IMR-90 (cell line): ENCODE measurements at regions not wholly inside any gene's neighbourhood (a gene's known extent, or its start where the extent isn't known, plus 50 kb on each side); places are given as distances from the start of the nearest gene placed in this dataset.

Source experiments
- ATAC-seq: fragments of 200-7000 bp; cut with Tn5 transposase; 2 replicates; pipeline ENCODE4 v1.9.1; 2020; ENCODE audit warnings: low read depth, mild to moderate bottlenecking, moderate library complexity
- BruUV-seq: library from RNA; stranded (reverse); fragments of 400-500 nt; replicated peaks from 2 replicates; lab custom pipeline; 2021; lab: Mats Ljungman, UMichigan
- CTCF ChIA-PET: fragments of 300-600 bp; formaldehyde crosslinking; extraction: SDS; loops from one replicate; lab custom pipeline; 2021; ENCODE audit warnings: antibody characterized with exemption; lab: Yijun Ruan, JAX
- POLR2A ChIA-PET: fragments of 300-600 bp; sonication (Branson Sonifier 250); formaldehyde crosslinking; loops from one replicate; lab custom pipeline; 2022; ENCODE audit warnings: antibody characterized with exemption; ENCODE audit not compliant: unreplicated experiment; lab: Charles Lee
- DNase-seq: peaks from one replicate; pipeline ENCODE4 v3.0.0; 2013
- H2AFZ ChIP-seq: replicated peaks from 2 replicates; pipeline ENCODE3; 2013; ENCODE audit warnings: low read length, mild to moderate bottlenecking; ENCODE audit not compliant: poor library complexity
- H2AK5ac ChIP-seq: 2 replicates; pipeline ENCODE4 v1.6.1; 2013; ENCODE audit warnings: low read depth, low read length, inconsistent platforms
- H2AK9ac ChIP-seq: replicated peaks from 2 replicates; pipeline ENCODE3; 2013; ENCODE audit warnings: mild to moderate bottlenecking, low read depth, low read length, moderate library complexity; ENCODE audit not compliant: poor library complexity
- H2BK120ac ChIP-seq: 2 replicates; pipeline ENCODE4 v1.6.1; 2013; ENCODE audit warnings: low read depth, low read length, inconsistent platforms
- H2BK15ac ChIP-seq: 3 replicates; pipeline ENCODE4 v1.6.1; 2013; ENCODE audit warnings: low read depth, low read length, inconsistent platforms
- H2BK20ac ChIP-seq: 2 replicates; pipeline ENCODE4 v1.6.1; 2013; ENCODE audit warnings: low read depth, mild to moderate bottlenecking, inconsistent platforms, low read length, moderate library complexity
- H2BK5ac ChIP-seq: 2 replicates; pipeline ENCODE4 v1.6.1; 2013; ENCODE audit warnings: mild to moderate bottlenecking, low read depth, low read length, inconsistent platforms; ENCODE audit not compliant: poor library complexity, severe bottlenecking
- H3K14ac ChIP-seq: replicated peaks from 2 replicates; pipeline ENCODE4 v1.6.1; 2013; ENCODE audit warnings: low read depth, low read length, inconsistent platforms
- H3K18ac ChIP-seq: 2 replicates; pipeline ENCODE4 v1.6.1; 2013; ENCODE audit warnings: low read depth, low read length, control low read depth
- H3K23ac ChIP-seq: 2 replicates; pipeline ENCODE4 v1.6.1; 2013; ENCODE audit warnings: low read depth, low read length, inconsistent platforms
- H3K27ac ChIP-seq: 2 replicates; pipeline ENCODE4 v1.5.1; 2013; ENCODE audit warnings: mild to moderate bottlenecking, control low read depth, low read length; ENCODE audit not compliant: insufficient read depth
- H3K27me3 ChIP-seq: 2 replicates; pipeline ENCODE4 v1.6.1; 2013; ENCODE audit warnings: low read length; ENCODE audit not compliant: control insufficient read depth, insufficient read depth
- H3K36me3 ChIP-seq: 2 replicates; pipeline ENCODE4 v1.6.1; 2013; ENCODE audit warnings: low read length, mixed read lengths; ENCODE audit not compliant: control insufficient read depth, insufficient read depth
- H3K4ac ChIP-seq: 2 replicates; pipeline ENCODE4 v1.6.1; 2013; ENCODE audit warnings: low read depth, low read length, inconsistent platforms
- H3K4me1 ChIP-seq: 2 replicates; pipeline ENCODE4 v1.6.1; 2013; ENCODE audit warnings: low read length, mixed read lengths; ENCODE audit not compliant: control insufficient read depth, insufficient read depth
- H3K4me2 ChIP-seq: 2 replicates; pipeline ENCODE4 v1.6.1; 2013; ENCODE audit warnings: low read depth, mild to moderate bottlenecking, control low read depth, low read length, moderate library complexity
- H3K4me3 ChIP-seq: 2 replicates; pipeline ENCODE4 v1.5.1; 2013; ENCODE audit warnings: low read depth, mild to moderate bottlenecking, control low read depth, low read length, moderate library complexity; ENCODE audit not compliant: insufficient read depth
- H3K56ac ChIP-seq: 2 replicates; pipeline ENCODE4 v1.6.1; 2013; ENCODE audit warnings: low read length, inconsistent platforms; ENCODE audit not compliant: insufficient read depth; ENCODE audit errors: extremely low read depth
- H3K79me1 ChIP-seq, 2 experiments: 2 replicates each; pipeline ENCODE4 v1.6.1; 2013; ENCODE audit warnings: low read length in 2 of 2, inconsistent platforms in 1 of 2, low read depth in 1 of 2
- H3K9ac ChIP-seq: 2 replicates; pipeline ENCODE4 v1.6.1; 2013; ENCODE audit warnings: low read depth, low read length, control low read depth
- H3K9me1 ChIP-seq: 2 replicates; pipeline ENCODE4 v1.6.1; 2013; ENCODE audit warnings: low read length, inconsistent platforms; ENCODE audit not compliant: insufficient read depth
- H3K9me3 ChIP-seq: 2 replicates; pipeline ENCODE4 v1.6.1; 2013; ENCODE audit warnings: low read length; ENCODE audit not compliant: control insufficient read depth, insufficient read depth
- H4K20me1 ChIP-seq: 2 replicates; pipeline ENCODE4 v1.6.1; 2013; ENCODE audit warnings: low read length, inconsistent platforms; ENCODE audit not compliant: insufficient read depth
- H4K5ac ChIP-seq: 2 replicates; pipeline ENCODE4 v1.6.1; 2013; ENCODE audit warnings: mild to moderate bottlenecking, low read depth, low read length, control low read depth
- H4K8ac ChIP-seq, 2 experiments: 2 replicates each; pipeline ENCODE4 v1.6.1; 2013; ENCODE audit warnings: low read depth in 2 of 2, low read length in 2 of 2, control low read depth in 1 of 2, inconsistent platforms in 1 of 2
- H4K91ac ChIP-seq: 2 replicates; pipeline ENCODE4 v1.6.1; 2013; ENCODE audit warnings: low read depth, low read length, inconsistent platforms; ENCODE audit not compliant: insufficient read depth
- BHLHE40 ChIP-seq: fragments of 150-350 bp; IDR thresholded peaks from 2 replicates; pipeline ENCODE4 v1.6.1; 2016; ENCODE audit warnings: mild to moderate bottlenecking, low read depth, low read length
- CEBPB ChIP-seq: IDR thresholded peaks from 2 replicates; pipeline ENCODE4 v1.6.1; 2012; ENCODE audit warnings: low read depth, low read length, improper control_type of control experiment
- CHD1 ChIP-seq: IDR thresholded peaks from 2 replicates; pipeline ENCODE4 v1.6.1; 2012; ENCODE audit warnings: low read depth, low read length, improper control_type of control experiment
- CTCF ChIP-seq: conservative IDR thresholded peaks from 2 replicates; pipeline ENCODE4 v1.5.1; 2012; ENCODE audit warnings: mild to moderate bottlenecking, low read depth, low read length, improper control_type of control experiment
- FOS ChIP-seq: fragments of 150-350 bp; IDR thresholded peaks from 2 replicates; pipeline ENCODE4 v1.6.1; 2016; ENCODE audit warnings: low read depth, low read length
- MAFK ChIP-seq: IDR thresholded peaks from 2 replicates; pipeline ENCODE4 v1.6.1; 2012; ENCODE audit warnings: low read depth, low read length, improper control_type of control experiment
- MAZ ChIP-seq: IDR thresholded peaks from 2 replicates; pipeline ENCODE4 v1.6.1; 2012; ENCODE audit warnings: low read depth, mild to moderate bottlenecking, low read length, improper control_type of control experiment, moderate library complexity, borderline replicate concordance
- MXI1 ChIP-seq: IDR thresholded peaks from 2 replicates; pipeline ENCODE4 v1.6.1; 2012; ENCODE audit warnings: low read depth, mild to moderate bottlenecking, low read length, moderate library complexity, borderline replicate concordance
- NFE2L2 ChIP-seq: fragments of 150-350 bp; IDR thresholded peaks from 2 replicates; pipeline ENCODE4 v1.6.1; 2016; ENCODE audit warnings: low read depth, mild to moderate bottlenecking, low read length
- POLR2A ChIP-seq: IDR thresholded peaks from 2 replicates; pipeline ENCODE4 v1.6.1; 2012; ENCODE audit warnings: mild to moderate bottlenecking, low read depth, low read length
- RAD21 ChIP-seq: IDR thresholded peaks from 2 replicates; pipeline ENCODE4 v1.6.1; 2012; ENCODE audit warnings: low read length, improper control_type of control experiment
- RCOR1 ChIP-seq: IDR thresholded peaks from 2 replicates; pipeline ENCODE4 v1.6.1; 2012; ENCODE audit warnings: mild to moderate bottlenecking, low read length, improper control_type of control experiment; ENCODE audit not compliant: insufficient replicate concordance
- RFX5 ChIP-seq: IDR thresholded peaks from 2 replicates; pipeline ENCODE4 v1.8.0; 2012; ENCODE audit warnings: low read depth, mild to moderate bottlenecking, low read length, moderate library complexity
- SMC3 ChIP-seq: fragments of 150-350 bp; IDR thresholded peaks from 2 replicates; pipeline ENCODE4 v1.6.1; 2016; ENCODE audit warnings: low read depth, mild to moderate bottlenecking, antibody characterized with exemption, low read length, moderate library complexity
- WGBS, 2 experiments: methylation state at CpG; one replicate each; pipeline versions ENCODE4 v1.1.5 to v1.1.7; 2013; ENCODE audit warnings: missing lambda C conversion rate in 2 of 2; ENCODE audit not compliant: insufficient read length in 1 of 2; ENCODE audit errors: extremely low coverage in 2 of 2; 5-methylcytosine and 5-hydroxymethylcytosine counted together
- dilution Hi-C: fragments of 300-500 bp; cut with HindIII; formaldehyde crosslinking; loops from one replicate; pipeline ENCODE4 v1.14.3; 2018; ENCODE audit warnings: low sequenced_read_pairs; ENCODE audit not compliant: unreplicated experiment
- in situ Hi-C: fragments of 300-500 bp; cut with MboI; formaldehyde crosslinking; loops from 3 replicates; pipeline ENCODE4 v1.14.3; 2019; ENCODE audit warnings: low sequenced_read_pairs, inconsistent platforms, mixed read lengths
- intact Hi-C: fragments of 100-400 bp; cut with micrococcal nuclease; formaldehyde crosslinking; loops from 2 replicates; pipeline ENCODE4 v1.10.0; 2022
- TF ChIP-seq, protein P1 (sequence below): fragments of 150-350 bp; IDR thresholded peaks from 2 replicates; pipeline ENCODE4 v1.6.1; 2017; ENCODE audit warnings: mild to moderate bottlenecking, antibody characterized with exemption, low read length, low read depth
- TF ChIP-seq, protein P2 (sequence below): fragments of 150-350 bp; IDR thresholded peaks from 2 replicates; pipeline ENCODE4 v1.6.1; 2016; ENCODE audit warnings: low read depth, mild to moderate bottlenecking, low read length, moderate library complexity, borderline replicate concordance

GRCh38 chr10:30125496-30125895 lies 66.1 kb upstream of the JCAD start:
- H3K56ac ChIP-seq, result no peak overlapping the region
- ATAC-seq (no peak), DNase-seq (no peak)
- no peak overlapping the region for H2BK5ac ChIP-seq
- BruUV-seq, result no TSS peak
- H3K4me3 ChIP-seq, result no peak overlapping the region
- no peaks in the 10 kb centered on the region for H3K9me3 ChIP-seq
- H4K91ac ChIP-seq, result no peak overlapping the region
- no peak overlapping the region for H3K23ac ChIP-seq
- no peak overlapping the region for H4K8ac ChIP-seq
- no peaks in the 10 kb centered on the region for H3K4me1 ChIP-seq
- no peak overlapping the region for H2BK20ac ChIP-seq
- H3K14ac ChIP-seq, result no peak overlapping the region
- no peaks in the 10 kb centered on the region for H4K20me1 ChIP-seq
- WGBS, 2 experiments, result no CpG with 5 or more reads among the region's 2 CpGs
- H2AFZ ChIP-seq, result no peak overlapping the region
- TF ChIP-seq RFX5 (no peak), MAZ (no peak), RCOR1 (no peak), FOS (no peak), CHD1 (no peak), BHLHE40 (no peak), MXI1 (no peak), NFE2L2 (no peak), MAFK (no peak), RAD21 (no peak), POLR2A (no peak), CTCF (no peak), SMC3 (no peak), CEBPB (no peak)
- TF ChIP-seq, protein P1, sequence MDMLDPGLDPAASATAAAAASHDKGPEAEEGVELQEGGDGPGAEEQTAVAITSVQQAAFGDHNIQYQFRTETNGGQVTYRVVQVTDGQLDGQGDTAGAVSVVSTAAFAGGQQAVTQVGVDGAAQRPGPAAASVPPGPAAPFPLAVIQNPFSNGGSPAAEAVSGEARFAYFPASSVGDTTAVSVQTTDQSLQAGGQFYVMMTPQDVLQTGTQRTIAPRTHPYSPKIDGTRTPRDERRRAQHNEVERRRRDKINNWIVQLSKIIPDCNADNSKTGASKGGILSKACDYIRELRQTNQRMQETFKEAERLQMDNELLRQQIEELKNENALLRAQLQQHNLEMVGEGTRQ, result no peak
- TF ChIP-seq, protein P2, sequence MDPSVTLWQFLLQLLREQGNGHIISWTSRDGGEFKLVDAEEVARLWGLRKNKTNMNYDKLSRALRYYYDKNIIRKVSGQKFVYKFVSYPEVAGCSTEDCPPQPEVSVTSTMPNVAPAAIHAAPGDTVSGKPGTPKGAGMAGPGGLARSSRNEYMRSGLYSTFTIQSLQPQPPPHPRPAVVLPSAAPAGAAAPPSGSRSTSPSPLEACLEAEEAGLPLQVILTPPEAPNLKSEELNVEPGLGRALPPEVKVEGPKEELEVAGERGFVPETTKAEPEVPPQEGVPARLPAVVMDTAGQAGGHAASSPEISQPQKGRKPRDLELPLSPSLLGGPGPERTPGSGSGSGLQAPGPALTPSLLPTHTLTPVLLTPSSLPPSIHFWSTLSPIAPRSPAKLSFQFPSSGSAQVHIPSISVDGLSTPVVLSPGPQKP, result no peak
- no peaks in the 10 kb centered on the region for H3K36me3 ChIP-seq
- H3K27me3 ChIP-seq, result peaks cover 6% of the 10 kb centered on the region
- no peak overlapping the region for H2BK120ac ChIP-seq
- dilution Hi-C loops (no loop called here), intact Hi-C loops (no loop called here), in situ Hi-C loops (no loop called here)
- H3K4me2 ChIP-seq, result no peak overlapping the region
- no peaks in the 10 kb centered on the region for H3K9me1 ChIP-seq
- no peak overlapping the region for H3K9ac ChIP-seq
- no peak overlapping the region for H4K5ac ChIP-seq
- no peak overlapping the region for H2AK5ac ChIP-seq
- no peak overlapping the region for H3K4ac ChIP-seq
- no peak overlapping the region for H2BK15ac ChIP-seq
- H3K18ac ChIP-seq, result no peak overlapping the region
- ChIA-PET POLR2A (no interaction called here), CTCF (no interaction called here)
- no peaks in the 10 kb centered on the region for H3K79me1 ChIP-seq
- no peak overlapping the region for H2AK9ac ChIP-seq
- no peak overlapping the region for H3K27ac ChIP-seq
